Calu3 (cell line): ENCODE measurements at regions not wholly inside any gene's neighbourhood (a gene's known extent, or its start where the extent isn't known, plus 50 kb on each side); places are given as distances from the start of the nearest gene placed in this dataset.

Experiments
- BruUV-seq: library from RNA; stranded (reverse); fragments of 400-500 nt; replicated peaks from 2 replicates; lab custom pipeline; 2021; lab: Mats Ljungman, UMichigan
- CTCF ChIA-PET: fragments of 300-600 bp; sonication (Branson Sonifier 250); formaldehyde crosslinking; loops from one replicate; lab custom pipeline; 2022; ENCODE audit warnings: antibody characterized with exemption; lab: Charles Lee
- DNase-seq: peaks from one replicate; pipeline ENCODE4 v3.0.0; 2022
- H3K27ac Mint-ChIP-seq: one replicate; pipeline ENCODE4 v1.8.0; 2022; ENCODE audit warnings: mixed read lengths; ENCODE audit not compliant: unreplicated experiment
- H3K27me3 Mint-ChIP-seq: one replicate; pipeline ENCODE4 v1.8.0; 2022; ENCODE audit warnings: mixed read lengths; ENCODE audit not compliant: unreplicated experiment
- H3K36me3 Mint-ChIP-seq: one replicate; pipeline ENCODE4 v1.8.0; 2022; ENCODE audit warnings: mild to moderate bottlenecking, moderate library complexity, mixed read lengths; ENCODE audit not compliant: insufficient read depth, unreplicated experiment
- H3K4me1 Mint-ChIP-seq: one replicate; pipeline ENCODE4 v1.8.0; 2022; ENCODE audit warnings: mild to moderate bottlenecking, low read depth, mixed read lengths; ENCODE audit not compliant: unreplicated experiment
- H3K4me3 Mint-ChIP-seq: one replicate; pipeline ENCODE4 v1.8.0; 2022; ENCODE audit warnings: mild to moderate bottlenecking, low read depth, moderate library complexity, mixed read lengths; ENCODE audit not compliant: unreplicated experiment
- H3K9me3 Mint-ChIP-seq: one replicate; pipeline ENCODE4 v1.8.0; 2022; ENCODE audit warnings: low read depth, mixed read lengths; ENCODE audit not compliant: unreplicated experiment
- CTCF ChIP-seq: fragments of 200-600 bp; IDR thresholded peaks from one replicate; pipeline ENCODE4 v1.8.0; 2022; ENCODE audit warnings: antibody characterized with exemption; ENCODE audit not compliant: unreplicated experiment
- intact Hi-C: fragments of 100-400 bp; cut with micrococcal nuclease; formaldehyde crosslinking; loops from one replicate; pipeline ENCODE4 v1.10.0; 2022; ENCODE audit not compliant: unreplicated experiment

GRCh38 chr16:62253966-62254365 is 217.7 kb upstream of the CDH8 start:
- peaks cover 5% of the 10 kb centered on the region for H3K9me3 Mint-ChIP-seq
- BruUV-seq: no TSS peak
- TF ChIP-seq CTCF: no peak
- DNase-seq: no peak
- no peak overlapping the region for H3K27ac Mint-ChIP-seq
- H3K4me3 Mint-ChIP-seq: no peak overlapping the region
- H3K36me3 Mint-ChIP-seq: no peaks in the 10 kb centered on the region
- CTCF ChIA-PET: no interaction called here
- intact Hi-C loops: no loop called here
- H3K4me1 Mint-ChIP-seq: no peaks in the 10 kb centered on the region
- no peaks in the 10 kb centered on the region for H3K27me3 Mint-ChIP-seq

GRCh38 chr16:62249069-62249468 is 212.8 kb upstream of the CDH8 start:
- no peak for DNase-seq
- intact Hi-C loops: no loop called here
- Mint-ChIP-seq H3K9me3 (peaks cover 3% of the 10 kb centered on the region), H3K4me1 (no peaks in the 10 kb centered on the region), H3K27me3 (no peaks in the 10 kb centered on the region), H3K4me3 (no peak overlapping the region), H3K36me3 (no peaks in the 10 kb centered on the region), H3K27ac (no peak overlapping the region)
- no peak for TF ChIP-seq CTCF
- CTCF ChIA-PET: no interaction called here
- BruUV-seq: no TSS peak

GRCh38 chr16:62240722-62241121 is 204.5 kb upstream of the CDH8 start:
- Mint-ChIP-seq H3K9me3 (peaks cover 9% of the 10 kb centered on the region), H3K27me3 (no peaks in the 10 kb centered on the region), H3K36me3 (no peaks in the 10 kb centered on the region), H3K4me1 (no peaks in the 10 kb centered on the region), H3K27ac (no peak overlapping the region), H3K4me3 (no peak overlapping the region)
- no peak for DNase-seq
- TF ChIP-seq CTCF: no peak
- CTCF ChIA-PET: no interaction called here
- no TSS peak for BruUV-seq
- intact Hi-C loops: no loop called here

GRCh38 chr16:62225675-62226074 is 189.4 kb upstream of the CDH8 start:
- no peak overlapping the region for H3K4me3 Mint-ChIP-seq
- H3K27ac Mint-ChIP-seq: no peak overlapping the region
- CTCF ChIA-PET: no interaction called here
- no peak for DNase-seq
- intact Hi-C loops: no loop called here
- TF ChIP-seq CTCF: no peak
- no peaks in the 10 kb centered on the region for H3K4me1 Mint-ChIP-seq
- H3K36me3 Mint-ChIP-seq: no peaks in the 10 kb centered on the region
- BruUV-seq: no TSS peak
- no peaks in the 10 kb centered on the region for H3K27me3 Mint-ChIP-seq
- peaks cover 2% of the 10 kb centered on the region for H3K9me3 Mint-ChIP-seq
